H1 (cell line): ENCODE measurements at regions not wholly inside any gene's neighbourhood (a gene's known extent, or its start where the extent isn't known, plus 50 kb on each side); places are given as distances from the start of the nearest gene placed in this dataset.

Experiments
- CTCF ChIA-PET: fragments of 300-600 bp; sonication (Branson Sonifier 250); formaldehyde crosslinking; loops from one replicate; lab custom pipeline; 2021; ENCODE audit not compliant: partially characterized antibody; lab: Charles Lee
- POLR2A ChIA-PET: fragments of 300-600 bp; sonication (Branson Sonifier 250); formaldehyde crosslinking; loops from one replicate; lab custom pipeline; 2021; ENCODE audit warnings: inconsistent platforms; ENCODE audit not compliant: partially characterized antibody; lab: Charles Lee
- DNase-seq, 2 experiments: peaks; one replicate each; pipeline versions ENCODE4 v3.0.0 to v3.0.0-alpha.2; 2010 to 2022; ENCODE audit warnings: low spot score in 2 of 2, low read depth in 1 of 2, mixed read lengths in 1 of 2
- FAIRE-seq: peaks from 2 replicates; lab custom pipeline; 2011; peaks lifted over from hg19 to GRCh38; lab: Jason Lieb, UNC
- H2AFZ ChIP-seq: 2 replicates; pipeline ENCODE4 v1.8.1; 2012; ENCODE audit warnings: low read length, inconsistent platforms
- H2AK5ac ChIP-seq: 2 replicates; pipeline ENCODE4 v1.6.1; 2013; ENCODE audit warnings: low read depth, low read length
- H2BK120ac ChIP-seq: replicated peaks from 2 replicates; pipeline ENCODE3; 2013; ENCODE audit warnings: low read depth, low read length, inconsistent platforms
- H2BK12ac ChIP-seq: 2 replicates; pipeline ENCODE4 v1.6.1; 2013; ENCODE audit warnings: low read depth, low read length
- H2BK15ac ChIP-seq: 2 replicates; pipeline ENCODE4 v1.6.1; 2013; ENCODE audit warnings: low read length
- H2BK20ac ChIP-seq: 2 replicates; pipeline ENCODE4 v1.6.1; 2013; ENCODE audit warnings: low read length
- H2BK5ac ChIP-seq: 2 replicates; pipeline ENCODE4 v1.6.1; 2013; ENCODE audit warnings: low read depth, low read length
- H3K14ac ChIP-seq: 2 replicates; pipeline ENCODE4 v1.6.1; 2013; ENCODE audit warnings: inconsistent platforms; ENCODE audit not compliant: insufficient read length
- H3K18ac ChIP-seq: 2 replicates; pipeline ENCODE4 v1.6.1; 2013; ENCODE audit warnings: low read length; ENCODE audit errors: extremely low read depth
- H3K23ac ChIP-seq: 2 replicates; pipeline ENCODE4 v1.6.1; 2013; ENCODE audit warnings: inconsistent platforms; ENCODE audit not compliant: insufficient read length
- H3K23me2 ChIP-seq: 2 replicates; pipeline ENCODE4 v1.6.1; 2013; ENCODE audit warnings: low read depth, low read length
- H3K27ac ChIP-seq: 2 replicates; pipeline ENCODE4 v1.6.1; 2011; ENCODE audit warnings: low read depth, low read length, inconsistent platforms
- H3K27me3 ChIP-seq, 4 experiments: replicated peaks in 1 of 4; 1 replicate in 1 of 4; 2 replicates in 3 of 4; pipeline versions ENCODE4 v1.6.1 to v1.8.1; 2011 to 2013; ENCODE audit warnings: low read length in 3 of 4, mild to moderate bottlenecking in 3 of 4, inconsistent platforms in 2 of 4, mixed read lengths in 2 of 4, moderate library complexity in 1 of 4; ENCODE audit not compliant: control insufficient read depth in 3 of 4, insufficient read depth in 3 of 4; ENCODE audit errors: extremely low read depth in 1 of 4
- H3K36me3 ChIP-seq, 4 experiments: 2 replicates each; pipeline versions ENCODE4 v1.6.1 to v1.8.1; 2011 to 2013; ENCODE audit warnings: mild to moderate bottlenecking in 4 of 4, low read length in 3 of 4, moderate library complexity in 2 of 4, control low read depth in 1 of 4, inconsistent platforms in 1 of 4; ENCODE audit not compliant: insufficient read depth in 4 of 4, control insufficient read depth in 2 of 4
- H3K4ac ChIP-seq: replicated peaks from 2 replicates; pipeline ENCODE3; 2013; ENCODE audit warnings: low read length, low read depth, mixed read lengths, inconsistent platforms; ENCODE audit not compliant: insufficient read length
- H3K4me1 ChIP-seq, 4 experiments: replicated peaks in 1 of 4; 1 replicate in 1 of 4; 2 replicates in 3 of 4; pipeline versions ENCODE4 v1.6.1 to v1.8.1; 2011 to 2013; ENCODE audit warnings: low read length in 3 of 4, inconsistent platforms in 2 of 4, mixed read lengths in 1 of 4; ENCODE audit not compliant: insufficient read depth in 4 of 4, control insufficient read depth in 3 of 4
- H3K4me2 ChIP-seq, 2 experiments: 2 replicates each; pipeline versions ENCODE4 v1.6.1 to v1.8.1; 2011 to 2013; ENCODE audit warnings: low read depth in 2 of 2, low read length in 2 of 2, control low read depth in 1 of 2, inconsistent platforms in 1 of 2, mild to moderate bottlenecking in 1 of 2; ENCODE audit not compliant: insufficient read depth in 1 of 2
- H3K4me3 ChIP-seq, 4 experiments: fragments of 200-600, 300-600 bp in 1 of 4; sonication (generic), shearing (Covaris generic), sonication (Bioruptor Twin) in 1 of 4; 2 replicates each; pipeline versions ENCODE4 v1.5.1 to v1.8.1; 2011 to 2016; ENCODE audit warnings: low read length in 4 of 4, low read depth in 3 of 4, control low read depth in 2 of 4, inconsistent platforms in 2 of 4, mild to moderate bottlenecking in 2 of 4, mixed read lengths in 1 of 4, moderate library complexity in 1 of 4; ENCODE audit not compliant: insufficient read depth in 2 of 4; ENCODE audit errors: extremely low read depth in 1 of 4
- H3K56ac ChIP-seq: replicated peaks from 2 replicates; pipeline ENCODE3; 2013; ENCODE audit warnings: low read depth, mild to moderate bottlenecking, mixed read lengths, low read length, inconsistent platforms; ENCODE audit not compliant: insufficient read length
- H3K79me1 ChIP-seq: 2 replicates; pipeline ENCODE4 v1.6.1; 2013; ENCODE audit warnings: low read depth, low read length, control low read depth
- H3K79me2 ChIP-seq, 2 experiments: 2 replicates each; pipeline versions ENCODE4 v1.6.1 to v1.8.1; 2012 to 2013; ENCODE audit warnings: low read length in 2 of 2, mild to moderate bottlenecking in 2 of 2, inconsistent platforms in 1 of 2; ENCODE audit not compliant: insufficient read depth in 2 of 2, control insufficient read depth in 1 of 2
- H3K9ac ChIP-seq, 4 experiments: replicated peaks in 1 of 4; 1 replicate in 1 of 4; 2 replicates in 3 of 4; pipeline versions ENCODE4 v1.6.1 to v1.8.1; 2011 to 2013; ENCODE audit warnings: low read depth in 3 of 4, low read length in 3 of 4, control low read depth in 2 of 4, mild to moderate bottlenecking in 2 of 4, moderate library complexity in 2 of 4, inconsistent platforms in 1 of 4; ENCODE audit errors: extremely low read depth in 1 of 4
- H3K9me3 ChIP-seq, 2 experiments: 2 replicates each; pipeline versions ENCODE4 v1.6.1 to v1.8.1; 2012 to 2013; ENCODE audit warnings: mild to moderate bottlenecking in 2 of 2, moderate library complexity in 2 of 2, control low read depth in 1 of 2, inconsistent platforms in 1 of 2, low read depth in 1 of 2, low read length in 1 of 2, mixed read lengths in 1 of 2; ENCODE audit not compliant: insufficient read depth in 2 of 2
- H4K20me1 ChIP-seq, 2 experiments: replicated peaks in 1 of 2; 2 replicates each; pipeline versions ENCODE3 to v1.8.1; 2011 to 2013; ENCODE audit warnings: inconsistent platforms in 2 of 2, low read length in 2 of 2, mild to moderate bottlenecking in 1 of 2; ENCODE audit not compliant: insufficient read depth in 2 of 2, control insufficient read depth in 1 of 2
- H4K5ac ChIP-seq: 2 replicates; pipeline ENCODE4 v1.6.1; 2013; ENCODE audit warnings: low read length, low read depth, mixed read lengths, inconsistent platforms; ENCODE audit not compliant: insufficient read length
- H4K8ac ChIP-seq: 2 replicates; pipeline ENCODE4 v1.8.0; 2013; ENCODE audit warnings: mild to moderate bottlenecking, moderate library complexity, low read length, inconsistent platforms; ENCODE audit not compliant: insufficient read depth; ENCODE audit errors: extremely low read depth
- H4K91ac ChIP-seq: replicated peaks from 2 replicates; pipeline ENCODE3; 2013; ENCODE audit warnings: low read length, mixed read lengths, inconsistent platforms; ENCODE audit not compliant: insufficient read length
- BACH1 ChIP-seq: IDR thresholded peaks from 2 replicates; pipeline ENCODE4 v1.6.1; 2012; ENCODE audit warnings: low read length, improper control_type of control experiment
- BCL11A ChIP-seq, 2 experiments: IDR thresholded peaks; one replicate each; pipeline ENCODE4 v1.6.1; 2011; ENCODE audit warnings: low read depth in 2 of 2, low read length in 2 of 2, mild to moderate bottlenecking in 2 of 2
- CBX5 ChIP-seq: fragments of 300-800, 300-1000 bp; sonication (generic); IDR thresholded peaks from 2 replicates; pipeline ENCODE4 v1.7.1; 2016; ENCODE audit warnings: antibody characterized with exemption, low read length, low read depth
- FOSL1 ChIP-seq: IDR thresholded peaks from 2 replicates; pipeline ENCODE4 v1.6.1; 2011; ENCODE audit warnings: mild to moderate bottlenecking, low read depth, low read length, moderate library complexity; ENCODE audit not compliant: insufficient read depth
- HDAC2 ChIP-seq, 2 experiments: fragments of 300-600 bp in 1 of 2; sonication (generic) in 1 of 2; IDR thresholded peaks; 2 replicates each; pipeline ENCODE4 v1.6.1; 2011 to 2012; ENCODE audit warnings: low read depth in 2 of 2, low read length in 2 of 2, mild to moderate bottlenecking in 2 of 2, moderate library complexity in 2 of 2, borderline replicate concordance in 1 of 2, inconsistent platforms in 1 of 2
- MAFK ChIP-seq: IDR thresholded peaks from 2 replicates; pipeline ENCODE4 v1.6.1; 2012; ENCODE audit warnings: low read depth, mild to moderate bottlenecking, improper control_type of control experiment, low read length
- POU5F1 ChIP-seq: IDR thresholded peaks from 2 replicates; pipeline ENCODE4 v1.6.1; 2011; ENCODE audit warnings: low read depth, mild to moderate bottlenecking, low read length, moderate library complexity
- RFX5 ChIP-seq: IDR thresholded peaks from 2 replicates; pipeline ENCODE4 v1.6.1; 2011; ENCODE audit warnings: low read depth, low read length, improper control_type of control experiment, borderline replicate concordance
- SAP30 ChIP-seq: fragments of 300-600 bp; sonication (generic); IDR thresholded peaks from 2 replicates; pipeline ENCODE4 v1.7.1; 2012; ENCODE audit warnings: low read length, moderate library complexity, mild to moderate bottlenecking, inconsistent platforms; ENCODE audit not compliant: insufficient read depth, insufficient replicate concordance
- SIX5 ChIP-seq: IDR thresholded peaks from 2 replicates; pipeline ENCODE4 v1.6.1; 2011; ENCODE audit warnings: mild to moderate bottlenecking, low read depth, low read length
- SP2 ChIP-seq: IDR thresholded peaks from 2 replicates; pipeline ENCODE4 v1.6.1; 2012; ENCODE audit warnings: mild to moderate bottlenecking, low read length, inconsistent platforms
- SP4 ChIP-seq: IDR thresholded peaks from 2 replicates; pipeline ENCODE4 v1.6.1; 2012; ENCODE audit warnings: low read length, inconsistent platforms
- YY1 ChIP-seq: IDR thresholded peaks from 2 replicates; pipeline ENCODE4 v1.6.1; 2011; ENCODE audit warnings: low read depth, mild to moderate bottlenecking, low read length
- ZNF274 ChIP-seq: IDR thresholded peaks from 2 replicates; pipeline ENCODE4 v1.7.0; 2012; ENCODE audit warnings: low read length, borderline replicate concordance; ENCODE audit errors: extremely low read depth
- WGBS, 2 experiments: shearing (Covaris generic) in 1 of 2; methylation state at CpG; one replicate each; pipeline versions ENCODE4 v1.1.6 to v1.1.7; 2013 to 2015; ENCODE audit warnings: low lambda C conversion rate in 2 of 2, mixed read lengths in 2 of 2, inconsistent platforms in 1 of 2, low coverage in 1 of 2, missing lambda C conversion rate in 1 of 2; ENCODE audit not compliant: insufficient replicate concordance in 2 of 2, insufficient coverage in 1 of 2, insufficient read length in 1 of 2; ENCODE audit errors: extremely low coverage in 1 of 2, missing lambda C conversion rate in 1 of 2; 5-methylcytosine and 5-hydroxymethylcytosine counted together
- TF ChIP-seq, protein P1 (sequence below): IDR thresholded peaks from 2 replicates; pipeline ENCODE4 v1.6.1; 2012; ENCODE audit warnings: inconsistent platforms

DNA sequence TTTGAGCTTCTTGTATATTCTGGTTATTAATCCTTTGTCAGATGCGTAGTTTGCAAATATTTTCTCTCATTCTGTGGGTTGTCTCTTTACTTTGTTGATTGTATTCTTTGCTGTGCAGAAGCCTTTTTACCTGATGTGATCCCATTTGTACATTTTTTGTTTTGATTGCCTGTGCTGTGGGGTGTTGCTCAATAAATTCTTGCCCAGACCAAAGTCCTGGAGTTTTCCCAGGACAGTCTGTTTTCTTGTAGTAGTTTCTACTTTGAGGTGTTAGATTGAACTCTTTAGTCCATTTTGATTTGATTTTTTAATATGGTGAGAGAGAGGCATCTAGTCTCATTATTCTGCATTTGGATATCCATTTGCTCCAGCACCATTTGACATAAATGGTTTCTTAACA lies 588.7 kb upstream of the MBL2 start:
- Histone ChIP-seq H3K23ac (no peak overlapping the region), H3K9me3 (no peaks in the 10 kb centered on the region), H3K9ac (no peak overlapping the region), H3K4me3 (no peak overlapping the region), H2BK12ac (no peak overlapping the region), H3K27ac (no peak overlapping the region), H3K56ac (no peak overlapping the region), H4K20me1 (no peaks in the 10 kb centered on the region), H3K23me2 (no peaks in the 10 kb centered on the region), H4K91ac (no peak overlapping the region), H2BK15ac (no peak overlapping the region), H2AK5ac (no peak overlapping the region), H3K79me2 (no peaks in the 10 kb centered on the region), H2AFZ (no peak overlapping the region), H3K4ac (no peak overlapping the region), H2BK120ac (no peak overlapping the region), H4K8ac (no peak overlapping the region), H3K4me2 (no peak overlapping the region), H4K5ac (no peak overlapping the region), H3K14ac (no peak overlapping the region), H2BK20ac (no peak overlapping the region; the same call in 1 of the 2 replicates), H3K36me3 (no peaks in the 10 kb centered on the region), H3K18ac (no peak overlapping the region), H2BK5ac (no peak overlapping the region), H3K27me3 (no peaks in the 10 kb centered on the region), H3K4me1 (peaks cover 0 to 9% (median 9%) of the 10 kb centered on the region in 4 experiments; a peak in 4 of 7 replicates), H3K79me1 (no peaks in the 10 kb centered on the region)
- ChIA-PET CTCF (interaction anchor here (1.1 kb wide), 1 partner anchor 151 kb away, joined by 3 read pairs; no protein-coding TSS in a partner anchor), POLR2A (interaction anchor here (1.0 kb wide), 1 partner anchor 116 kb away, joined by 3 read pairs; no protein-coding TSS in a partner anchor)
- 89% methylated on average over 1 of the region's 1 CpG; no CpG with 5 or more reads in 1 of the 2 experiments for WGBS, 2 experiments
- no peak for DNase-seq
- no peak for FAIRE-seq
- TF ChIP-seq SAP30 (no peak), SP2 (no peak), ZNF274 (no peak), BCL11A (IDR thresholded peaks at IDR 0.05; ENCODE audit: low read depth in 2 of 2, low read length in 2 of 2) (no peak), BACH1 (no peak), POU5F1 (no peak), RFX5 (no peak), FOSL1 (no peak), SP4 (no peak), MAFK (no peak), SIX5 (no peak), YY1 (no peak), CBX5 (no peak), HDAC2 (IDR thresholded peaks at IDR 0.05; ENCODE audit: borderline replicate concordance in 1 of 2, low read depth in 2 of 2, low read length in 2 of 2) (no peak)
- TF ChIP-seq, protein P1, sequence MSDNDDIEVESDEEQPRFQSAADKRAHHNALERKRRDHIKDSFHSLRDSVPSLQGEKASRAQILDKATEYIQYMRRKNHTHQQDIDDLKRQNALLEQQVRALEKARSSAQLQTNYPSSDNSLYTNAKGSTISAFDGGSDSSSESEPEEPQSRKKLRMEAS = no peak
